Right atrium auricular region (tissue), 2 donors: ENCODE measurements at regions not wholly inside any gene's neighbourhood (a gene's known extent, or its start where the extent isn't known, plus 50 kb on each side); places are given as distances from the start of the nearest gene placed in this dataset.
A peak's percentile ranks its signal among the peaks of the same experiment; 100 is the strongest.
"Not testable (repeated sequence)": the region's sequence is repeated elsewhere in the genome, so short reads cannot be mapped to it uniquely, and the experiment has no call there.

Experiments
- DNase-seq: peaks from one replicate; pipeline ENCODE4 v3.0.0-alpha.2; 2019; ENCODE audit warnings: low spot score
- H3K27ac ChIP-seq, 2 donors: fragments of 200-600 bp; sonication (generic); 1 replicate in 1 of 2; 2 replicates in 1 of 2; pipeline ENCODE4 v1.5.1; 2016 to 2019
- H3K27me3 ChIP-seq, 2 donors: fragments of 200-600 bp; sonication (generic); one replicate each; pipeline versions ENCODE4 v1.5.1 to v1.6.0; 2017 to 2019
- H3K36me3 ChIP-seq: fragments of 200-600 bp; sonication (generic); one replicate; pipeline ENCODE4 v1.5.1; 2016
- H3K4me1 ChIP-seq, 2 donors: fragments of 200-600 bp; sonication (generic); one replicate each; pipeline versions ENCODE4 v1.5.1 to v1.6.0; 2017 to 2019
- H3K4me3 ChIP-seq, 2 donors: fragments of 200-600 bp; sonication (generic); 1 replicate in 1 of 2; 2 replicates in 1 of 2; pipeline ENCODE4 v1.5.1; 2017 to 2019; ENCODE audit warnings: mild to moderate bottlenecking in 1 of 2, moderate library complexity in 1 of 2
- H3K9me3 ChIP-seq, 2 donors: fragments of 200-600 bp; sonication (generic); one replicate each; pipeline ENCODE4 v1.5.1; 2019
- TF ChIP-seq, protein P1 (sequence below), 2 donors: fragments of 200-600 bp; sonication (generic); IDR thresholded peaks; one replicate each; pipeline ENCODE4 v1.5.1; 2019; ENCODE audit warnings: antibody characterized with exemption in 2 of 2

DNA sequence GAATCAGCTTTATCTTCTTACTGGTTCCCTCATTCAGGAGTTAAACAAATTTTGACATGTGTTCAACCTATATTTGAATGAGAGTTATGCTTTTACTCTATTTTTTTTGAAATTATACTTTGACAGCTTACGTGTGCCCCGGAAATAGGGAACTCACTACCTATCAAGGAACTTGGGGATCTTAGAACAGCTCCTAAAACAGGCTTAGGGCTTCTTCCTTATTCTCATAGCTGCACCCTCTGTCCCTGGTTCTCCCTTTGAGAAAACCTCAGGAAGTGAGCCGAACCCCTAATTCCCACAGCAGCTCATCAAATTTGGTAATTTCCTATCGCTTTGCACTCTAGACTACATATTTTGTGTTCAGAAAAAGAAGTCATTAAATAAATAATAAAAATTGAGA, 81.2 kb upstream of the RUNX3 start:
- Histone ChIP-seq H3K9me3 (no peaks in the 10 kb centered on the region), H3K4me1 (peaks cover 0 to 8% of the 10 kb centered on the region in 2 donors), H3K27me3 (no peaks in the 10 kb centered on the region), H3K27ac (no peak overlapping the region), H3K36me3 (no peaks in the 10 kb centered on the region), H3K4me3 (no peak overlapping the region)
- DNase-seq, result no peak
- TF ChIP-seq, protein P1, sequence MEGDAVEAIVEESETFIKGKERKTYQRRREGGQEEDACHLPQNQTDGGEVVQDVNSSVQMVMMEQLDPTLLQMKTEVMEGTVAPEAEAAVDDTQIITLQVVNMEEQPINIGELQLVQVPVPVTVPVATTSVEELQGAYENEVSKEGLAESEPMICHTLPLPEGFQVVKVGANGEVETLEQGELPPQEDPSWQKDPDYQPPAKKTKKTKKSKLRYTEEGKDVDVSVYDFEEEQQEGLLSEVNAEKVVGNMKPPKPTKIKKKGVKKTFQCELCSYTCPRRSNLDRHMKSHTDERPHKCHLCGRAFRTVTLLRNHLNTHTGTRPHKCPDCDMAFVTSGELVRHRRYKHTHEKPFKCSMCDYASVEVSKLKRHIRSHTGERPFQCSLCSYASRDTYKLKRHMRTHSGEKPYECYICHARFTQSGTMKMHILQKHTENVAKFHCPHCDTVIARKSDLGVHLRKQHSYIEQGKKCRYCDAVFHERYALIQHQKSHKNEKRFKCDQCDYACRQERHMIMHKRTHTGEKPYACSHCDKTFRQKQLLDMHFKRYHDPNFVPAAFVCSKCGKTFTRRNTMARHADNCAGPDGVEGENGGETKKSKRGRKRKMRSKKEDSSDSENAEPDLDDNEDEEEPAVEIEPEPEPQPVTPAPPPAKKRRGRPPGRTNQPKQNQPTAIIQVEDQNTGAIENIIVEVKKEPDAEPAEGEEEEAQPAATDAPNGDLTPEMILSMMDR (IDR thresholded peaks at IDR 0.05), result no peak

DNA sequence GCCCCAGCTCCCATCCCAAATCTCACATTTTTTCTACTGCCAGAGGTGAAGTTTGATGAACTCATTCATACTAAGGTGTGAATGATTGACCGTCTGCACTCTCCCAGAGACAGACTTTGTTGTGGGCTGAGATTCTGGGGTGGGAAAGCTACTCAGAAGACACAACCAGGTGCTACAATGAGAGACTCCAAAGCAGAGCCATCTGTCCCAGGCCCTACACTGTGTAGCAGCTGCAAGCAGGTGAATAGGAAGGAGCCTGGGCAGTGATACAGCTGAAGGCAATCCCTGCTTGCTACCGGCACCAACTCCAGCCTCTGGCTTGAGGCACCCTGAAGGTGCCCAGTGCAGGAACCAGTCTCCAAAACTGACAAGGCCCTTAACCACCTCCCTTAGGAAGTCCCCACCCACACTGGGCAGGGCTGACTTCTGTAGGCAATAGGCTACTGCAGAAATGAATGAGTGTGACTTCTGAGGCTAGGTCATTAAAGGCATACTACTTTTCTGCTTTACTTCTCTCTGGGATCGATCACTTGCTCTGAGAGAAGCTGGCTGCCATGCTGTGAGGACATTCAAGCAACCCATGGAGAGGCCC, 79.7 kb upstream of the RUNX3 start:
- no peaks in the 10 kb centered on the region for H3K9me3 ChIP-seq
- H3K36me3 ChIP-seq, result no peaks in the 10 kb centered on the region
- no peak for DNase-seq
- no peak overlapping the region for H3K27ac ChIP-seq
- H3K4me1 ChIP-seq, result peaks cover 0 to 8% of the 10 kb centered on the region in 2 donors
- TF ChIP-seq, protein P1 (IDR thresholded peaks at IDR 0.05), result no peak
- no peak overlapping the region for H3K4me3 ChIP-seq
- no peaks in the 10 kb centered on the region for H3K27me3 ChIP-seq

DNA sequence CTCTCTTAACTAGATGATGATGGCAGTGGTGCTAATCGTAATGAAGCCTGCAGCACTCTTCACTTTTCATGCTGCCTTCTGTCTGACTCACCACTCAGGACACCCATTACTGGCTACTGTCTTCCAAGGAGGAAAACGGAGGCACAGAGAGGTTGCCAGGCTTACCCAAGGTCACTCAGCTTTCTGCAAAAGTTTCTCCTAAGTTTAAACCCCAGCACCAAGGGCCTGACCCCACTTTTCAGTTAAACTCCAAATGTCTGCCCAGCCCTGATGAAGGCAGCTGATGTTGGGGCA, 78.1 kb upstream of the RUNX3 start:
- H3K4me3 ChIP-seq, result no peak overlapping the region
- no peaks in the 10 kb centered on the region for H3K9me3 ChIP-seq
- no peak overlapping the region for H3K27ac ChIP-seq
- no peak for DNase-seq
- TF ChIP-seq, protein P1 (IDR thresholded peaks at IDR 0.05), result no peak
- H3K4me1 ChIP-seq, result peaks cover 0 to 8% of the 10 kb centered on the region in 2 donors
- no peaks in the 10 kb centered on the region for H3K36me3 ChIP-seq
- H3K27me3 ChIP-seq, result no peaks in the 10 kb centered on the region

DNA sequence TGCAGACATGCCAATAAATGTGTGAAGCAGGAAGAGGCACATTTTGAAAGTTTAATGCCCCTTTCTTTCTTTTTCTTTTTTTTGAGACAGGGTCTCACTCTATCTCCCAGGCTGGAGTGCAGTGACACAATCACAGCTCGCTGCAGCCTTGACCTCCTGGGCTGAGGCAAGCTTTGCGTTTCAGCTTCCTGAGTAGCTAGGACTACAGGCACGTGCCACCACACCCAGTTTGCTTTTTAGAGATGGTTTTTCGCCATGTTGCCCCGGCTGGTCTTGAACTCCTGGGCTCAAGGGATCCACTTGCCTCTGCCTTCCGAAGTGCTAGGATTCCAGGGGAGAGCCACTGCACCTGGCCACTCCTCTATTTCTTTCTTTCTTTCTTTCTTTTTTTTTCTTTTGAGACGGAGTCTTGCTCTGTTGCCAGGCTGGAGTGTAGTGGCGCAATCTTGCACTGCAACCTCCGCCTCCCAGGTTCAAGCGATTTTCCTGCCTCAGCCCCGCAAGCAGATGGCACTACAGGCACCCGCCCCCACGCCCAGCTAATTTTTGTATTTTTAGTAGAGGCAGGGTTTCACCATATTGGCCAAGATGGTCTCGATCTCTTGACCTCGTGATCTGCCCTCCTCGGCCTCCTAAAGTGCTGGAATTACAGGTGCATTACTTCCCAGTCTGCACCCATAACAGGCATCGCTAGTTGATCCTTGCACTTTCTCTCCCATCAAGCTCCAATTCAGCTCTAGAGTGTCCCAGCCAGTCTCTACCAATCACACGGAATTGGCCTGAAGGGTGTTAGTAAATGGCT, 77.5 kb upstream of the RUNX3 start:
- not testable (repeated sequence) for H3K27ac ChIP-seq, H3K27me3 ChIP-seq, DNase-seq, H3K9me3 ChIP-seq, H3K4me3 ChIP-seq, H3K4me1 ChIP-seq, H3K36me3 ChIP-seq

DNA sequence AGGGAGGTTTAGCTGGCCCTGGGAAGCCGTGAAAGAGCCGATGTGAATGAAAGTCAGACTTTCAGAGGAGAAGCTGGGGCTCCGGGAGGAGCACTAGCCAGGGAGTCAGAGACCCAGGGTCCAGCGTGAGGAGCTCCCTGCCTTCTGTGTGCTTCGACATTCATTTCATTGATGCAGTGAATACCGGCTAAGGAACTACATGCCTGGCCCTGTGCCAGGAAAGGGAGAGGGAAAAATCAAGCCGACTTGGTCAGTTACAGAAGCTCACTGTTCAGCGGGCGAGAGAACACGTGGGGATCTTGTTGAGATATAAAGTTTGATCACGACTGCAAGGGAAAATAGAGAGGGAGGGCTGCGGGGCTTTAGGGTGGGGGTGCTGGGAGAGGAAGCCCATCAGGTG, 76.7 kb upstream of the RUNX3 start:
- no peaks in the 10 kb centered on the region for H3K27me3 ChIP-seq
- TF ChIP-seq, protein P1 (IDR thresholded peaks at IDR 0.05), result no peak
- DNase-seq, result peak; percentile 61

DNA sequence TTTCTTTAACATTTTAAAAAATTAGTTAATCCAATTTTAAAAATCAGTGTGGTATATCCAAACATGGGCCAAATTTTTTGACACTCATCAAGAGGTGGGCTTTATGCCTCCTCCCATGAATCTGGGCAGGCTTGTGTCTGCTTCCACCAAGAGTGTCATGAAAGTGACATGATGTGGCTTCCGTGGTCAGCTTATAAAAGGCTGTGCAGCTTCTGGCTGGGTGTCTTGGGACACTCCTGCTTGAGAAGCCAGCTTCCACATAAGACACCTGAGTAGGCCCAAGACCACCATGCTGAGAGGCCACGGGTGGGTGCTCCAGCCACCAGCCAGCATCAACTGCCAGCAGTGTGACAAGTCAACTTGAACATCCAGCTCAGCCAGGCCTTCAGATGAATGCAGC, 74.3 kb upstream of the RUNX3 start:
- Histone ChIP-seq H3K36me3 (no peaks in the 10 kb centered on the region), H3K27ac (no peak overlapping the region), H3K4me1 (peaks cover 0 to 8% of the 10 kb centered on the region in 2 donors), H3K4me3 (no peak overlapping the region), H3K27me3 (no peaks in the 10 kb centered on the region), H3K9me3 (no peaks in the 10 kb centered on the region)
- TF ChIP-seq, protein P1 (IDR thresholded peaks at IDR 0.05), result no peak
- no peak for DNase-seq

More for the DNA sequence above, 76.7 kb upstream of the RUNX3 start:
- Histone ChIP-seq H3K4me1 (peaks cover 0 to 8% of the 10 kb centered on the region in 2 donors), H3K27ac (no peak overlapping the region), H3K4me3 (no peak overlapping the region), H3K36me3 (no peaks in the 10 kb centered on the region), H3K9me3 (no peaks in the 10 kb centered on the region)
